ENCODE measurements at regions not wholly inside any gene's neighbourhood (a gene's known extent, or its start where the extent isn't known, plus 50 kb on each side); places are given as distances from the start of the nearest gene placed in this dataset.

- no peak for TF ChIP-seq CTCF (IDR thresholded peaks at IDR 0.05)
- no peak for TF ChIP-seq POLR2A (IDR thresholded peaks at IDR 0.05)
These were observed 269.4 kb upstream of the GHITM start for GRCh38 chr10:83869898-83870297.

Measured in vagina (tissue), 2 donors.